Endothelial cell of umbilical vein (primary cell): ENCODE measurements at regions not wholly inside any gene's neighbourhood (a gene's known extent, or its start where the extent isn't known, plus 50 kb on each side); places are given as distances from the start of the nearest gene placed in this dataset.

Experiments
- BruUV-seq: library from RNA; stranded (reverse); fragments of 400-500 nt; replicated peaks from 2 replicates; lab custom pipeline; 2021; lab: Mats Ljungman, UMichigan
- CTCF ChIA-PET: fragments of 300-600, 350-600 bp; sonication (Branson Sonifier 250); formaldehyde crosslinking; loops from one replicate; lab custom pipeline; 2021; ENCODE audit warnings: antibody characterized with exemption, inconsistent platforms; lab: Charles Lee
- POLR2A ChIA-PET: fragments of 300-600, 350-600 bp; sonication (Branson Sonifier 250); formaldehyde crosslinking; loops from one replicate; lab custom pipeline; 2021; ENCODE audit warnings: antibody characterized with exemption, inconsistent platforms; lab: Charles Lee
- DNase-seq: peaks from one replicate; pipeline ENCODE4 v3.0.0-alpha.2; 2011; ENCODE audit warnings: low read depth, low spot score
- FAIRE-seq: peaks from 2 replicates; lab custom pipeline; 2011; peaks lifted over from hg19 to GRCh38; lab: Jason Lieb, UNC
- H2AFZ ChIP-seq: 2 replicates; pipeline ENCODE4 v1.6.0; 2012; ENCODE audit warnings: low read depth, low read length, control low read depth, inconsistent platforms
- H3K27ac ChIP-seq: 2 replicates; pipeline ENCODE4 v1.5.1; 2011; ENCODE audit warnings: low read depth, mild to moderate bottlenecking, control low read depth, low read length, moderate library complexity; ENCODE audit not compliant: insufficient read depth
- H3K27me3 ChIP-seq, 2 experiments: 2 replicates each; pipeline versions ENCODE4 v1.6.0 to v1.6.1; 2011; ENCODE audit warnings: low read length in 2 of 2, mixed read lengths in 1 of 2; ENCODE audit not compliant: control insufficient read depth in 2 of 2, insufficient read depth in 2 of 2
- H3K36me3 ChIP-seq, 2 experiments: 2 replicates in 1 of 2; 3 replicates in 1 of 2; pipeline ENCODE4 v1.5.1; 2011; ENCODE audit warnings: low read length in 2 of 2, mild to moderate bottlenecking in 1 of 2, moderate library complexity in 1 of 2; ENCODE audit not compliant: control insufficient read depth in 2 of 2, insufficient read depth in 2 of 2; ENCODE audit errors: extremely low read depth in 1 of 2
- H3K4me1 ChIP-seq: 3 replicates; pipeline ENCODE4 v1.5.1; 2011; ENCODE audit warnings: mild to moderate bottlenecking, low read length; ENCODE audit not compliant: control insufficient read depth, insufficient read depth; ENCODE audit errors: extremely low read depth
- H3K4me2 ChIP-seq: 2 replicates; pipeline ENCODE4 v1.6.1; 2011; ENCODE audit warnings: low read length, control low read depth, mixed read lengths; ENCODE audit not compliant: insufficient read depth
- H3K4me3 ChIP-seq, 3 experiments: fragments of 200-600 bp in 1 of 3; sonication (generic), shearing (Covaris generic) in 1 of 3; replicated peaks in 1 of 3; 2 replicates each; pipeline ENCODE4 v1.5.1; 2011 to 2016; ENCODE audit warnings: control low read depth in 3 of 3, low read length in 3 of 3, mild to moderate bottlenecking in 2 of 3, inconsistent platforms in 1 of 3, low read depth in 1 of 3, moderate library complexity in 1 of 3; ENCODE audit not compliant: insufficient read depth in 1 of 3
- H3K79me2 ChIP-seq: 2 replicates; pipeline ENCODE4 v1.6.0; 2012; ENCODE audit warnings: low read length, inconsistent platforms; ENCODE audit not compliant: control insufficient read depth, insufficient read depth
- H3K9ac ChIP-seq: replicated peaks from 2 replicates; pipeline ENCODE3; 2011; ENCODE audit warnings: low read length, control low read depth; ENCODE audit not compliant: insufficient read depth; ENCODE audit errors: extremely low read depth
- H3K9me1 ChIP-seq: replicated peaks from 3 replicates; pipeline ENCODE4 v1.6.0; 2011; ENCODE audit warnings: mild to moderate bottlenecking, low read length; ENCODE audit not compliant: control insufficient read depth, insufficient read depth; ENCODE audit errors: extremely low read depth
- H3K9me3 ChIP-seq: replicated peaks from 2 replicates; pipeline ENCODE4 v1.5.1; 2012; ENCODE audit warnings: low read length, inconsistent platforms; ENCODE audit not compliant: control insufficient read depth, insufficient read depth
- H4K20me1 ChIP-seq: replicated peaks from 2 replicates; pipeline ENCODE3; 2011; ENCODE audit warnings: mild to moderate bottlenecking, low read length; ENCODE audit not compliant: control insufficient read depth, insufficient read depth; ENCODE audit errors: extremely low read depth
- CTCF ChIP-seq, 2 donors: IDR thresholded peaks; 1 replicate in 1 of 2; 2 replicates in 1 of 2; pipeline ENCODE4 v1.5.1; 2011; ENCODE audit warnings: low read length in 2 of 2, mild to moderate bottlenecking in 2 of 2, moderate library complexity in 2 of 2, control low read depth in 1 of 2, inconsistent platforms in 1 of 2, low read depth in 1 of 2; ENCODE audit not compliant: insufficient read depth in 1 of 2; ENCODE audit errors: extremely low read depth in 1 of 2
- EZH2 ChIP-seq: IDR thresholded peaks from 2 replicates; pipeline ENCODE4 v1.6.1; 2012; ENCODE audit warnings: borderline replicate concordance, low read depth, mild to moderate bottlenecking, moderate library complexity, low read length, inconsistent platforms; ENCODE audit not compliant: severe bottlenecking
- FOS ChIP-seq: IDR thresholded peaks from 2 replicates; pipeline ENCODE4 v1.6.1; 2011; ENCODE audit warnings: mild to moderate bottlenecking, low read length, moderate library complexity, borderline replicate concordance; ENCODE audit not compliant: insufficient read depth
- GATA2 ChIP-seq: IDR thresholded peaks from 2 replicates; pipeline ENCODE4 v1.7.0; 2011; ENCODE audit warnings: low read depth, mild to moderate bottlenecking, moderate library complexity, mixed read lengths, low read length; ENCODE audit not compliant: insufficient read length, insufficient read depth
- JUN ChIP-seq: IDR thresholded peaks from 2 replicates; pipeline ENCODE4 v1.6.1; 2011; ENCODE audit warnings: borderline replicate concordance, low read depth; ENCODE audit not compliant: insufficient read length, insufficient read depth
- MAX ChIP-seq: IDR thresholded peaks from 2 replicates; pipeline ENCODE4 v1.6.1; 2011; ENCODE audit not compliant: insufficient read depth, insufficient read length
- MYC ChIP-seq: IDR thresholded peaks from one replicate; pipeline ENCODE4 v1.6.1; 2011; ENCODE audit warnings: mild to moderate bottlenecking, low read depth, low read length
- POLR2A ChIP-seq: IDR thresholded peaks from 2 replicates; pipeline ENCODE4 v1.6.1; 2012; ENCODE audit warnings: low read depth, mild to moderate bottlenecking, control low read depth, low read length
- POLR2AphosphoS5 ChIP-seq: IDR thresholded peaks from 2 replicates; pipeline ENCODE4 v1.6.1; 2012; ENCODE audit warnings: low read depth, mild to moderate bottlenecking, control low read depth, low read length, moderate library complexity; ENCODE audit not compliant: insufficient read depth
- dilution Hi-C: fragments of 300-500 bp; cut with MboI; formaldehyde crosslinking; loops from one replicate; pipeline ENCODE4 v1.15.0; 2019; ENCODE audit warnings: low sequenced_read_pairs; ENCODE audit not compliant: extremely low pct_ligation_motif_present
- intact Hi-C: fragments of 100-400 bp; cut with micrococcal nuclease; formaldehyde crosslinking; loops from one replicate; pipeline ENCODE4 v1.10.0; 2022

GRCh38 chr14:61154641-61155040 is 126.5 kb downstream of the TMEM30B start:
- Histone ChIP-seq H3K4me2 (no peak overlapping the region), H3K4me1 (no peaks in the 10 kb centered on the region), H3K36me3 (no peaks in the 10 kb centered on the region), H3K9me3 (no peaks in the 10 kb centered on the region), H2AFZ (peak overlapping the region; percentile 10), H3K9ac (no peak overlapping the region), H4K20me1 (no peaks in the 10 kb centered on the region), H3K27ac (no peak overlapping the region), H3K27me3 (no peaks in the 10 kb centered on the region), H3K9me1 (no peaks in the 10 kb centered on the region), H3K79me2 (no peaks in the 10 kb centered on the region), H3K4me3 (no peak overlapping the region)
- FAIRE-seq = no peak
- BruUV-seq = no TSS peak
- DNase-seq = peak; percentile 16
- dilution Hi-C loops (no loop called here), intact Hi-C loops (no loop called here)
- ChIA-PET POLR2A (no interaction called here), CTCF (interaction anchor here (0.9 kb wide), 1 partner anchor 10 kb away, joined by 3 read pairs; no protein-coding TSS in a partner anchor)
- TF ChIP-seq EZH2 = no peak

GRCh38 chr14:61153914-61154545 is 127.1 kb downstream of the TMEM30B start:
- dilution Hi-C loops (no loop called here), intact Hi-C loops (no loop called here)
- ChIA-PET CTCF (interaction anchor here (0.9 to 1.0 kb wide), 2 partner anchors 11 to 128 kb away, joined by 3 read pairs; no protein-coding TSS in a partner anchor), POLR2A (no interaction called here)
- no TSS peak for BruUV-seq
- Histone ChIP-seq H3K4me2 (no peak overlapping the region), H3K9me3 (no peaks in the 10 kb centered on the region), H2AFZ (no peak overlapping the region), H3K4me1 (no peaks in the 10 kb centered on the region), H3K4me3 (no peak overlapping the region), H3K9ac (no peak overlapping the region), H4K20me1 (no peaks in the 10 kb centered on the region), H3K9me1 (no peaks in the 10 kb centered on the region), H3K27me3 (no peaks in the 10 kb centered on the region), H3K27ac (no peak overlapping the region), H3K36me3 (no peaks in the 10 kb centered on the region), H3K79me2 (no peaks in the 10 kb centered on the region)
- no peak for FAIRE-seq
- no peak for DNase-seq
- TF ChIP-seq MAX (no peak), POLR2AphosphoS5 (no peak), POLR2A (no peak), GATA2 (no peak), FOS (no peak), JUN (no peak), MYC (no peak), EZH2 (no peak), CTCF (IDR thresholded peaks at IDR 0.05; ENCODE audit: extremely low read depth in 1 of 2, insufficient read depth in 1 of 2, low read depth in 1 of 2, low read length in 2 of 2) (no peak)
